GM23338 (cell line): ENCODE measurements at regions not wholly inside any gene's neighbourhood (a gene's known extent, or its start where the extent isn't known, plus 50 kb on each side); places are given as distances from the start of the nearest gene placed in this dataset.
A peak's percentile ranks its signal among the peaks of the same experiment; 100 is the strongest.

Source experiments
- ATAC-seq: fragments of 200-7000 bp; cut with Tn5 transposase; 3 replicates; pipeline ENCODE4 v1.9.1; 2020
- DNase-seq: peaks from one replicate; pipeline ENCODE4 v3.0.0-alpha.2; 2015; ENCODE audit warnings: low spot score
- H2AFZ ChIP-seq: fragments of 200-600 bp; sonication (generic); 2 replicates; pipeline ENCODE4 v1.8.0; 2016; ENCODE audit warnings: antibody characterized with exemption, mild to moderate bottlenecking, moderate library complexity
- H3F3A ChIP-seq: fragments of 200-600 bp; sonication (generic); replicated peaks from 2 replicates; pipeline ENCODE4 v1.8.0; 2017; ENCODE audit warnings: antibody characterized with exemption, mixed run types, low read depth
- H3K27ac ChIP-seq: fragments of 200-600 bp; sonication (generic); 2 replicates; pipeline ENCODE4 v1.6.1; 2016; ENCODE audit warnings: low read depth
- H3K27me3 ChIP-seq: fragments of 200-600 bp; sonication (generic); 2 replicates; pipeline ENCODE4 v1.8.0; 2016; ENCODE audit warnings: mild to moderate bottlenecking, mixed run types, moderate library complexity; ENCODE audit not compliant: insufficient read depth
- H3K36me3 ChIP-seq: fragments of 200-600 bp; sonication (generic); 2 replicates; pipeline ENCODE4 v1.8.0; 2016; ENCODE audit warnings: mild to moderate bottlenecking; ENCODE audit not compliant: insufficient read depth
- H3K4me1 ChIP-seq: fragments of 200-600 bp; sonication (generic); 2 replicates; pipeline ENCODE4 v1.8.0; 2016; ENCODE audit warnings: mild to moderate bottlenecking, moderate library complexity; ENCODE audit not compliant: insufficient read depth
- H3K4me2 ChIP-seq: fragments of 200-600 bp; sonication (generic); 2 replicates; pipeline ENCODE4 v1.7.1; 2017; ENCODE audit warnings: mixed run types
- H3K4me3 ChIP-seq: fragments of 200-600 bp; sonication (generic); 2 replicates; pipeline ENCODE4 v1.6.1; 2016; ENCODE audit warnings: mixed run types
- H3K79me2 ChIP-seq: fragments of 200-600 bp; sonication (generic); replicated peaks from 2 replicates; pipeline ENCODE4 v1.8.0; 2017; ENCODE audit warnings: mild to moderate bottlenecking; ENCODE audit not compliant: insufficient read depth
- H3K9me2 ChIP-seq: fragments of 200-600 bp; sonication (generic); 2 replicates; pipeline ENCODE4 v1.8.0; 2017; ENCODE audit not compliant: insufficient read depth
- H4K20me1 ChIP-seq: fragments of 200-600 bp; sonication (generic); replicated peaks from 2 replicates; pipeline ENCODE4 v1.8.0; 2017; ENCODE audit warnings: mild to moderate bottlenecking; ENCODE audit not compliant: insufficient read depth
- H3K27ac Mint-ChIP-seq: 2 replicates; pipeline ENCODE4 v1.8.0; 2020; ENCODE audit warnings: inconsistent platforms, mild to moderate bottlenecking, moderate library complexity, mixed read lengths
- H3K27me3 Mint-ChIP-seq: 3 replicates; pipeline ENCODE4 v1.8.0; 2022; ENCODE audit warnings: low read depth, mild to moderate bottlenecking, moderate library complexity, mixed read lengths, inconsistent platforms; ENCODE audit not compliant: insufficient read depth, poor library complexity
- H3K36me3 Mint-ChIP-seq: 3 replicates; pipeline ENCODE4 v1.8.0; 2021; ENCODE audit warnings: low read depth, mild to moderate bottlenecking, inconsistent platforms, moderate library complexity, mixed read lengths
- H3K4me1 Mint-ChIP-seq: 3 replicates; pipeline ENCODE4 v1.8.0; 2020; ENCODE audit warnings: mild to moderate bottlenecking, inconsistent platforms, mixed read lengths
- H3K4me3 Mint-ChIP-seq: 3 replicates; pipeline ENCODE4 v1.8.0; 2021; ENCODE audit warnings: moderate library complexity, mild to moderate bottlenecking, inconsistent platforms, mixed read lengths
- H3K9me3 Mint-ChIP-seq: 3 replicates; pipeline ENCODE4 v1.8.0; 2020; ENCODE audit warnings: moderate library complexity, mild to moderate bottlenecking, inconsistent platforms, mixed read lengths
- EZH2 ChIP-seq: fragments of 200-600 bp; sonication (generic); IDR thresholded peaks from one replicate; pipeline ENCODE4 v1.8.0; 2017; ENCODE audit warnings: antibody characterized with exemption, mild to moderate bottlenecking, low read depth; ENCODE audit not compliant: unreplicated experiment
- EZH2phosphoT487 ChIP-seq: fragments of 200-600 bp; sonication (generic); IDR thresholded peaks from one replicate; pipeline ENCODE4 v1.8.1; 2018; ENCODE audit warnings: antibody characterized with exemption; ENCODE audit not compliant: unreplicated experiment
- NANOG ChIP-seq: IDR thresholded peaks from 2 replicates; pipeline ENCODE4 v1.6.1; 2016; ENCODE audit warnings: antibody characterized with exemption, borderline replicate concordance
- TF ChIP-seq, protein P1 (sequence below): IDR thresholded peaks from 2 replicates; pipeline ENCODE4 v1.6.1; 2016; ENCODE audit warnings: antibody characterized with exemption
- TF ChIP-seq, protein P2 (sequence below), 2 experiments: fragments of 200-600 bp in 1 of 2; sonication (generic) in 1 of 2; conservative IDR thresholded peaks; 2 replicates each; pipeline versions ENCODE4 v1.5.1 to v1.6.1; 2016 to 2017; ENCODE audit warnings: antibody characterized with exemption in 2 of 2, low read depth in 2 of 2, mild to moderate bottlenecking in 2 of 2, moderate library complexity in 1 of 2
- TF ChIP-seq, protein P3 (sequence below): fragments of 250-450 bp; sonication (Bioruptor Pico); IDR thresholded peaks from 2 replicates; pipeline ENCODE4 v1.5.0; 2020; ENCODE audit warnings: mild to moderate bottlenecking, moderate library complexity

DNA sequence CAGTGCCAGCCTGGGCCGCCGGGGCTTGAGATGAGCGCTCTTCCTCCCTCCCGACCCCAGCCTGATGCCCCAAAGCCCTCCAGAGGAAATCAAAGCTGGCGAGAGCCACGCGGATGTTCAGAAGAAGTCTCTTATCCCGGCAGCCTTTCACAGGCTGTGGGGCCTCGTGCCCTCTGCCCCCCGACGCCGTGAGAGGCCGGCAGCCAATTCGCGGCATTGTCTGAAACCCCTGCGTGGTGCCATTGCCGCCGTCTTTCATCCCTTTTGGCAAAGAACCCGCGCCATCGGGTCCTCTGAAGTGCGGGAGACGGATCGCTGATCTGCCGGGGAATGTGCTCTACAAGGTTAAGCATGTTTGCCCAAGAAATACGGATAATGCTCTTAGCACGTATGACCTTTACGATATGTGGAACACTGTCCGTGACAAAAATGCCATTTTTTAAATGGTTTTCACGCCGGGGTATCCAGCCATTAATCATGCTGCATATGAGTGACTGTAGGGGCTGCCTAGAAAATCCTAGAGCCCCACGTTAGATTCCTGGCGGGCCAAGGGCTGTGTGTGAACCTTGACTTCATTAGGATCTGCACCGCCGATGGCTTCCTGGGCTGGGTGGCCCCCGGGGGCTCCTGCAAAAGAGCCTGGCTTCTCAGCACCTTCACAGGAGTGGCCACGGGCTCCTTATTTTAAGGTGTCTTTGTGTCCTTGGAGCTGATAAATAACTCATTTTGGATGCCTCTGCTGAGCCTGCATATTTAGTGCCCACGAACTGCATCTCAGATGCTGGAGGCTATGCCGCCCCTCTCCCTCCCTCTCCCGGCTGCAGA is 165.1 kb upstream of the TNRC6C start:
- Mint-ChIP-seq H3K9me3 (peaks cover 12% of the 10 kb centered on the region; the same call in 2 of the 3 replicates), H3K27me3 (peaks cover 54% of the 10 kb centered on the region), H3K4me1 (peaks cover 47% of the 10 kb centered on the region), H3K27ac (no peak overlapping the region), H3K4me3 (no peak overlapping the region), H3K36me3 (peaks cover 10% of the 10 kb centered on the region)
- Histone ChIP-seq H3K79me2 (no peaks in the 10 kb centered on the region), H2AFZ (peak overlapping the region; percentile 28; the same call in 1 of the 2 replicates), H3K27ac (no peak overlapping the region), H3K9me2 (no peaks in the 10 kb centered on the region), H3K36me3 (no peaks in the 10 kb centered on the region), H4K20me1 (no peaks in the 10 kb centered on the region), H3K4me2 (no peak overlapping the region), H3K27me3 (peaks cover 40% of the 10 kb centered on the region), H3F3A (peaks cover 6% of the 10 kb centered on the region; the same call in 1 of the 2 replicates), H3K4me1 (peaks cover 39% of the 10 kb centered on the region), H3K4me3 (no peak overlapping the region)
- DNase-seq (no peak), ATAC-seq (no peak)
- no peak for TF ChIP-seq EZH2phosphoT487

DNA sequence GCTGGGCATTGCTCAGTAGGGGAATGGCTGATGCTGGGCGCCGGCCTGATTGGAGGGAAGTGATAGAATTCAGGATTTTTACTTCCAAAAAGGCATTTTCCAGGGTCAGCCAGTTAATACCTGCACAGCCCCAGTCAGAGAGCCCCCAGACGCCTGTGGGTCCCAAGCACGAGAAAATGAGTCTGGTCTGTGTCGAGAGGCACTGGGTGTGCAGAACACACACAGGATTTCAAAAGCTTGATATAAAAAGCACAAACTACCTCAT is 164.6 kb upstream of the TNRC6C start:
- no peak overlapping the region for H3K4me3 ChIP-seq
- peaks cover 6% of the 10 kb centered on the region; the same call in 1 of the 2 replicates for H3F3A ChIP-seq
- no peaks in the 10 kb centered on the region for H3K36me3 ChIP-seq
- TF ChIP-seq EZH2phosphoT487: no peak
- TF ChIP-seq, protein P1, sequence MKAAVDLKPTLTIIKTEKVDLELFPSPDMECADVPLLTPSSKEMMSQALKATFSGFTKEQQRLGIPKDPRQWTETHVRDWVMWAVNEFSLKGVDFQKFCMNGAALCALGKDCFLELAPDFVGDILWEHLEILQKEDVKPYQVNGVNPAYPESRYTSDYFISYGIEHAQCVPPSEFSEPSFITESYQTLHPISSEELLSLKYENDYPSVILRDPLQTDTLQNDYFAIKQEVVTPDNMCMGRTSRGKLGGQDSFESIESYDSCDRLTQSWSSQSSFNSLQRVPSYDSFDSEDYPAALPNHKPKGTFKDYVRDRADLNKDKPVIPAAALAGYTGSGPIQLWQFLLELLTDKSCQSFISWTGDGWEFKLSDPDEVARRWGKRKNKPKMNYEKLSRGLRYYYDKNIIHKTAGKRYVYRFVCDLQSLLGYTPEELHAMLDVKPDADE: no peak
- TF ChIP-seq, protein P2, sequence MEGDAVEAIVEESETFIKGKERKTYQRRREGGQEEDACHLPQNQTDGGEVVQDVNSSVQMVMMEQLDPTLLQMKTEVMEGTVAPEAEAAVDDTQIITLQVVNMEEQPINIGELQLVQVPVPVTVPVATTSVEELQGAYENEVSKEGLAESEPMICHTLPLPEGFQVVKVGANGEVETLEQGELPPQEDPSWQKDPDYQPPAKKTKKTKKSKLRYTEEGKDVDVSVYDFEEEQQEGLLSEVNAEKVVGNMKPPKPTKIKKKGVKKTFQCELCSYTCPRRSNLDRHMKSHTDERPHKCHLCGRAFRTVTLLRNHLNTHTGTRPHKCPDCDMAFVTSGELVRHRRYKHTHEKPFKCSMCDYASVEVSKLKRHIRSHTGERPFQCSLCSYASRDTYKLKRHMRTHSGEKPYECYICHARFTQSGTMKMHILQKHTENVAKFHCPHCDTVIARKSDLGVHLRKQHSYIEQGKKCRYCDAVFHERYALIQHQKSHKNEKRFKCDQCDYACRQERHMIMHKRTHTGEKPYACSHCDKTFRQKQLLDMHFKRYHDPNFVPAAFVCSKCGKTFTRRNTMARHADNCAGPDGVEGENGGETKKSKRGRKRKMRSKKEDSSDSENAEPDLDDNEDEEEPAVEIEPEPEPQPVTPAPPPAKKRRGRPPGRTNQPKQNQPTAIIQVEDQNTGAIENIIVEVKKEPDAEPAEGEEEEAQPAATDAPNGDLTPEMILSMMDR (conservative IDR thresholded peaks at IDR 0.05; ENCODE audit: low read depth in 2 of 2): no peak
- TF ChIP-seq, protein P3, sequence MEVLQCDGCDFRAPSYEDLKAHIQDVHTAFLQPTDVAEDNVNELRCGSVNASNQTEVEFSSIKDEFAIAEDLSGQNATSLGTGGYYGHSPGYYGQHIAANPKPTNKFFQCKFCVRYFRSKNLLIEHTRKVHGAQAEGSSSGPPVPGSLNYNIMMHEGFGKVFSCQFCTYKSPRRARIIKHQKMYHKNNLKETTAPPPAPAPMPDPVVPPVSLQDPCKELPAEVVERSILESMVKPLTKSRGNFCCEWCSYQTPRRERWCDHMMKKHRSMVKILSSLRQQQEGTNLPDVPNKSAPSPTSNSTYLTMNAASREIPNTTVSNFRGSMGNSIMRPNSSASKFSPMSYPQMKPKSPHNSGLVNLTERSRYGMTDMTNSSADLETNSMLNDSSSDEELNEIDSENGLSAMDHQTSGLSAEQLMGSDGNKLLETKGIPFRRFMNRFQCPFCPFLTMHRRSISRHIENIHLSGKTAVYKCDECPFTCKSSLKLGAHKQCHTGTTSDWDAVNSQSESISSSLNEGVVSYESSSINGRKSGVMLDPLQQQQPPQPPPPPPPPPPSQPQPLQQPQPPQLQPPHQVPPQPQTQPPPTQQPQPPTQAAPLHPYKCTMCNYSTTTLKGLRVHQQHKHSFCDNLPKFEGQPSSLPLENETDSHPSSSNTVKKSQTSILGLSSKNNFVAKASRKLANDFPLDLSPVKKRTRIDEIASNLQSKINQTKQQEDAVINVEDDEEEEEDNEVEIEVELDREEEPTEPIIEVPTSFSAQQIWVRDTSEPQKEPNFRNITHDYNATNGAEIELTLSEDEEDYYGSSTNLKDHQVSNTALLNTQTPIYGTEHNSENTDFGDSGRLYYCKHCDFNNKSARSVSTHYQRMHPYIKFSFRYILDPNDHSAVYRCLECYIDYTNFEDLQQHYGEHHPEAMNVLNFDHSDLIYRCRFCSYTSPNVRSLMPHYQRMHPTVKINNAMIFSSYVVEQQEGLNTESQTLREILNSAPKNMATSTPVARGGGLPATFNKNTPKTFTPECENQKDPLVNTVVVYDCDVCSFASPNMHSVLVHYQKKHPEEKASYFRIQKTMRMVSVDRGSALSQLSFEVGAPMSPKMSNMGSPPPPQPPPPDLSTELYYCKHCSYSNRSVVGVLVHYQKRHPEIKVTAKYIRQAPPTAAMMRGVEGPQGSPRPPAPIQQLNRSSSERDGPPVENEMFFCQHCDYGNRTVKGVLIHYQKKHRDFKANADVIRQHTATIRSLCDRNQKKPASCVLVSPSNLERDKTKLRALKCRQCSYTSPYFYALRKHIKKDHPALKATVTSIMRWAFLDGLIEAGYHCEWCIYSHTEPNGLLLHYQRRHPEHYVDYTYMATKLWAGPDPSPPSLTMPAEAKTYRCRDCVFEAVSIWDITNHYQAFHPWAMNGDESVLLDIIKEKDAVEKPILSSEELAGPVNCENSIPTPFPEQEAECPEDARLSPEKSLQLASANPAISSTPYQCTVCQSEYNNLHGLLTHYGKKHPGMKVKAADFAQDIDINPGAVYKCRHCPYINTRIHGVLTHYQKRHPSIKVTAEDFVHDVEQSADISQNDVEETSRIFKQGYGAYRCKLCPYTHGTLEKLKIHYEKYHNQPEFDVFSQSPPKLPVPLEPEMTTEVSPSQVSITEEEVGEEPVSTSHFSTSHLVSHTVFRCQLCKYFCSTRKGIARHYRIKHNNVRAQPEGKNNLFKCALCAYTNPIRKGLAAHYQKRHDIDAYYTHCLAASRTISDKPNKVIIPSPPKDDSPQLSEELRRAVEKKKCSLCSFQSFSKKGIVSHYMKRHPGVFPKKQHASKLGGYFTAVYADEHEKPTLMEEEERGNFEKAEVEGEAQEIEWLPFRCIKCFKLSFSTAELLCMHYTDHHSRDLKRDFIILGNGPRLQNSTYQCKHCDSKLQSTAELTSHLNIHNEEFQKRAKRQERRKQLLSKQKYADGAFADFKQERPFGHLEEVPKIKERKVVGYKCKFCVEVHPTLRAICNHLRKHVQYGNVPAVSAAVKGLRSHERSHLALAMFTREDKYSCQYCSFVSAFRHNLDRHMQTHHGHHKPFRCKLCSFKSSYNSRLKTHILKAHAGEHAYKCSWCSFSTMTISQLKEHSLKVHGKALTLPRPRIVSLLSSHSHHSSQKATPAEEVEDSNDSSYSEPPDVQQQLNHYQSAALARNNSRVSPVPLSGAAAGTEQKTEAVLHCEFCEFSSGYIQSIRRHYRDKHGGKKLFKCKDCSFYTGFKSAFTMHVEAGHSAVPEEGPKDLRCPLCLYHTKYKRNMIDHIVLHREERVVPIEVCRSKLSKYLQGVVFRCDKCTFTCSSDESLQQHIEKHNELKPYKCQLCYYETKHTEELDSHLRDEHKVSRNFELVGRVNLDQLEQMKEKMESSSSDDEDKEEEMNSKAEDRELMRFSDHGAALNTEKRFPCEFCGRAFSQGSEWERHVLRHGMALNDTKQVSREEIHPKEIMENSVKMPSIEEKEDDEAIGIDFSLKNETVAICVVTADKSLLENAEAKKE (CRISPR knock-in tag): no peak
- TF ChIP-seq NANOG: no peak
- no peak for TF ChIP-seq EZH2
- no peaks in the 10 kb centered on the region for H3K9me2 ChIP-seq
- no peak for DNase-seq
- Mint-ChIP-seq H3K9me3 (peaks cover 6% of the 10 kb centered on the region; the same call in 1 of the 3 replicates), H3K27ac (no peak overlapping the region), H3K36me3 (peaks cover 6% of the 10 kb centered on the region), H3K27me3 (peaks cover 50% of the 10 kb centered on the region), H3K4me1 (peaks cover 42% of the 10 kb centered on the region), H3K4me3 (no peak overlapping the region)
- H3K4me2 ChIP-seq: no peak overlapping the region
- no peaks in the 10 kb centered on the region for H4K20me1 ChIP-seq
- no peaks in the 10 kb centered on the region for H3K79me2 ChIP-seq
- peaks cover 34% of the 10 kb centered on the region for H3K4me1 ChIP-seq
- no peak overlapping the region for H3K27ac ChIP-seq
- peaks cover 34% of the 10 kb centered on the region for H3K27me3 ChIP-seq
- no peak for ATAC-seq
- H2AFZ ChIP-seq: no peak overlapping the region
